Endothelial cell (in vitro differentiated cells): ENCODE measurements at regions not wholly inside any gene's neighbourhood (a gene's known extent, or its start where the extent isn't known, plus 50 kb on each side); places are given as distances from the start of the nearest gene placed in this dataset.

ENCODE experiments used
- DNase-seq: peaks from one replicate; pipeline ENCODE4 v3.0.0; 2021; ENCODE audit warnings: low spot score
- H3K27ac Mint-ChIP-seq: one replicate; pipeline ENCODE4 v1.8.0; 2021; ENCODE audit warnings: mixed read lengths, inconsistent platforms; ENCODE audit not compliant: unreplicated experiment
- H3K27me3 Mint-ChIP-seq: one replicate; pipeline ENCODE4 v1.8.0; 2021; ENCODE audit warnings: mild to moderate bottlenecking, moderate library complexity, mixed read lengths, inconsistent platforms; ENCODE audit not compliant: unreplicated experiment
- H3K36me3 Mint-ChIP-seq: one replicate; pipeline ENCODE4 v1.8.0; 2021; ENCODE audit warnings: mild to moderate bottlenecking, low read depth, mixed read lengths, inconsistent platforms; ENCODE audit not compliant: unreplicated experiment
- H3K4me1 Mint-ChIP-seq: one replicate; pipeline ENCODE4 v1.8.0; 2021; ENCODE audit warnings: mild to moderate bottlenecking, mixed read lengths, inconsistent platforms; ENCODE audit not compliant: unreplicated experiment
- H3K4me3 Mint-ChIP-seq: one replicate; pipeline ENCODE4 v1.8.0; 2021; ENCODE audit warnings: mild to moderate bottlenecking, mixed read lengths, inconsistent platforms; ENCODE audit not compliant: unreplicated experiment
- H3K9me3 Mint-ChIP-seq: one replicate; pipeline ENCODE4 v1.8.0; 2021; ENCODE audit warnings: mixed read lengths, inconsistent platforms; ENCODE audit not compliant: unreplicated experiment
- TF ChIP-seq, protein P1 (sequence below): fragments of 200-600 bp; sonication (generic); IDR thresholded peaks from one replicate; pipeline ENCODE4 v1.5.0; 2021; ENCODE audit warnings: antibody characterized with exemption; ENCODE audit not compliant: unreplicated experiment

- H3K27me3 Mint-ChIP-seq = no peaks in the 10 kb centered on the region
- no peak overlapping the region for H3K4me3 Mint-ChIP-seq
- H3K27ac Mint-ChIP-seq = no peak overlapping the region
- H3K4me1 Mint-ChIP-seq = no peaks in the 10 kb centered on the region
- no peaks in the 10 kb centered on the region for H3K36me3 Mint-ChIP-seq
- no peak for DNase-seq
- no peaks in the 10 kb centered on the region for H3K9me3 Mint-ChIP-seq
- TF ChIP-seq, protein P1, sequence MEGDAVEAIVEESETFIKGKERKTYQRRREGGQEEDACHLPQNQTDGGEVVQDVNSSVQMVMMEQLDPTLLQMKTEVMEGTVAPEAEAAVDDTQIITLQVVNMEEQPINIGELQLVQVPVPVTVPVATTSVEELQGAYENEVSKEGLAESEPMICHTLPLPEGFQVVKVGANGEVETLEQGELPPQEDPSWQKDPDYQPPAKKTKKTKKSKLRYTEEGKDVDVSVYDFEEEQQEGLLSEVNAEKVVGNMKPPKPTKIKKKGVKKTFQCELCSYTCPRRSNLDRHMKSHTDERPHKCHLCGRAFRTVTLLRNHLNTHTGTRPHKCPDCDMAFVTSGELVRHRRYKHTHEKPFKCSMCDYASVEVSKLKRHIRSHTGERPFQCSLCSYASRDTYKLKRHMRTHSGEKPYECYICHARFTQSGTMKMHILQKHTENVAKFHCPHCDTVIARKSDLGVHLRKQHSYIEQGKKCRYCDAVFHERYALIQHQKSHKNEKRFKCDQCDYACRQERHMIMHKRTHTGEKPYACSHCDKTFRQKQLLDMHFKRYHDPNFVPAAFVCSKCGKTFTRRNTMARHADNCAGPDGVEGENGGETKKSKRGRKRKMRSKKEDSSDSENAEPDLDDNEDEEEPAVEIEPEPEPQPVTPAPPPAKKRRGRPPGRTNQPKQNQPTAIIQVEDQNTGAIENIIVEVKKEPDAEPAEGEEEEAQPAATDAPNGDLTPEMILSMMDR = no peak
Observed at GRCh38 chr12:21026302-21026701, 104.7 kb upstream of the SLCO1B1 start.

- no peaks in the 10 kb centered on the region for H3K27me3 Mint-ChIP-seq
- H3K27ac Mint-ChIP-seq = no peak overlapping the region
- no peaks in the 10 kb centered on the region for H3K36me3 Mint-ChIP-seq
- TF ChIP-seq, protein P1 = no peak
- no peaks in the 10 kb centered on the region for H3K9me3 Mint-ChIP-seq
- no peak overlapping the region for H3K4me3 Mint-ChIP-seq
- no peak for DNase-seq
- H3K4me1 Mint-ChIP-seq = peaks cover 5% of the 10 kb centered on the region
Observed at GRCh38 chr12:21054334-21054733, 76.7 kb upstream of the SLCO1B1 start.

DNA sequence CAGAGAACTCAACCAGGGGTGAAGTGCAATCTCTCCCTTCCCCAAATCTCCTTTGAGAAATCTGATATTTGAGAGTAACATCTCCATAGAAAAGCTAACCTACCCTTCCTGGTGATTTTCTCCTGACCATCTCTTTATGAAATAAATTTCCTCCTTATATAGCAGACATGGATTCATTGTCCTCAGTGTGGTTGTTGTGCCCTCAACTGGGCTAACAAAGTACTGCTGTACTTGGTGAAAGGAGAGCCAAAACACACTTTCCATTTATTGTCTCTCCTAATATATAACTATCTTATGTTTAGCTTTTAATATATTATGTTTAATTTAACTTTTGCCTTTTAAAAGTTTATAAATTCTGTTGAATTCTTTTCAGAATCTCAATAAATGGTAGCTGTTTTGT lies 65.1 kb upstream of the SLCO1B1 start:
- Mint-ChIP-seq H3K27me3 (no peaks in the 10 kb centered on the region), H3K4me1 (no peaks in the 10 kb centered on the region), H3K4me3 (no peak overlapping the region), H3K36me3 (no peaks in the 10 kb centered on the region), H3K9me3 (no peaks in the 10 kb centered on the region), H3K27ac (no peak overlapping the region)
- TF ChIP-seq, protein P1 = no peak
- peak; percentile 8 for DNase-seq

GRCh38 chr12:21073129-21073528 lies 57.9 kb upstream of the SLCO1B1 start:
- no peaks in the 10 kb centered on the region for H3K36me3 Mint-ChIP-seq
- TF ChIP-seq, protein P1 = no peak
- no peaks in the 10 kb centered on the region for H3K27me3 Mint-ChIP-seq
- H3K4me1 Mint-ChIP-seq = no peaks in the 10 kb centered on the region
- DNase-seq = no peak
- no peaks in the 10 kb centered on the region for H3K9me3 Mint-ChIP-seq
- H3K27ac Mint-ChIP-seq = no peak overlapping the region
- no peak overlapping the region for H3K4me3 Mint-ChIP-seq

DNA sequence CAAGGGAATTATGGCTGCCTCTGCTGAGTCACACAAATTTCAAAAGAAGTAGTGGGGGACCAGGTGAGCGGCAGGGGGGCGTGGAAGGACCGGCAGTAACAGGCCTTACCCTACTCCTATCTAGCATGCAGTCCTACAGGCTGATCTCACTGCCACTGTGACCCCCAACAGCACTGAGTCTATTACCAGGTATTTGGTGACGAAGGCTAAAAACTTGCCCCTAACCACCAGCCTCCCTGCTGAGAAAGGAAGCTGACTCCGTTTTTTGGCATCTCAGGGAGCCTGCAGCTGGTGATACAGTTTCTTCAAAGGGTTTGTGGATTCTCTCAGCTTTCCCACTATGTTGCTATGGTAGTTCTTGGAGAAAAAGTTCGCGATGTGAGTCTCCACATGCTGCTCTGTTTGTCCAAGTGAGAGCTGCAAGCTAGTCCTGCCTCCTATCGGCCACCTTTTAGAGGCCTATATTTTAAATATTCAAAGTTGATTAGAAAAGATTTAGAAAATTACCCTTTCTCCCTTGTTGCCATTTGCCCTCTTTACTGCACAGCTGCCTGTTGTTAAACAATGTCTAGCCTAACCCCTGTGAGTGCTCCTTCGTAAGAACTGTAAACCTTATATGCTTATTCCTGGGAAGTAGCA lies 57.1 kb upstream of the SLCO1B1 start:
- Mint-ChIP-seq H3K27ac (no peak overlapping the region), H3K4me1 (no peaks in the 10 kb centered on the region), H3K9me3 (no peaks in the 10 kb centered on the region), H3K36me3 (no peaks in the 10 kb centered on the region), H3K4me3 (no peak overlapping the region), H3K27me3 (peaks cover 1% of the 10 kb centered on the region)
- DNase-seq = no peak
- TF ChIP-seq, protein P1 = no peak
